ENCODE measurements at regions not wholly inside any gene's neighbourhood (a gene's known extent, or its start where the extent isn't known, plus 50 kb on each side); places are given as distances from the start of the nearest gene placed in this dataset.

DNA sequence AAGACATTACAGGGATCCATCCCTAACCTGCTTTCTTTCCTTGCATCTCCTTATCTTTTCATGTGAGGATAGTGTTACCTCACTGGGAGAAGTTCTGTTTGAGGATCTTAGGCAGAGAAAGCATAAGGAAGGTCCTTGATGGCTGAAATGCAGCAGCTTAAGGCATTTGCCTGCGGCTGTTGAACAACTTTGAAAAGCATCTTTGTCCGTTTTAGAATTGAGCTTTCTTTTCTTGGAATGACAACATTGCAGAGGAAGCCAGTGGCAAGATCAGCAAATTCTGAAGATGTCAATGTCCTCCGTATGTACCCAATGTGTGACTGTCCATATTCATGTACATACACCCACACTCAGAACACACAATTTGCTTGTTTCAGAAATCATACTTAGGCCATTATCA lies 436.2 kb downstream of the GABRG2 start:
- no peak overlapping the region for H3K4me2 ChIP-seq
- no peaks in the 10 kb centered on the region for H3K36me3 ChIP-seq
- no peaks in the 10 kb centered on the region for H3K4me1 ChIP-seq
- no peak overlapping the region for H3K27ac ChIP-seq
- no peak overlapping the region for H3K4me3 ChIP-seq
- H3K9me3 ChIP-seq = no peaks in the 10 kb centered on the region
- no peak for TF ChIP-seq Cebpa-rat (IDR thresholded peaks at IDR 0.05)
- H4K20me1 ChIP-seq = no peaks in the 10 kb centered on the region
- H3K9ac ChIP-seq = no peak overlapping the region
- no peaks in the 10 kb centered on the region for H3K27me3 ChIP-seq

DNA sequence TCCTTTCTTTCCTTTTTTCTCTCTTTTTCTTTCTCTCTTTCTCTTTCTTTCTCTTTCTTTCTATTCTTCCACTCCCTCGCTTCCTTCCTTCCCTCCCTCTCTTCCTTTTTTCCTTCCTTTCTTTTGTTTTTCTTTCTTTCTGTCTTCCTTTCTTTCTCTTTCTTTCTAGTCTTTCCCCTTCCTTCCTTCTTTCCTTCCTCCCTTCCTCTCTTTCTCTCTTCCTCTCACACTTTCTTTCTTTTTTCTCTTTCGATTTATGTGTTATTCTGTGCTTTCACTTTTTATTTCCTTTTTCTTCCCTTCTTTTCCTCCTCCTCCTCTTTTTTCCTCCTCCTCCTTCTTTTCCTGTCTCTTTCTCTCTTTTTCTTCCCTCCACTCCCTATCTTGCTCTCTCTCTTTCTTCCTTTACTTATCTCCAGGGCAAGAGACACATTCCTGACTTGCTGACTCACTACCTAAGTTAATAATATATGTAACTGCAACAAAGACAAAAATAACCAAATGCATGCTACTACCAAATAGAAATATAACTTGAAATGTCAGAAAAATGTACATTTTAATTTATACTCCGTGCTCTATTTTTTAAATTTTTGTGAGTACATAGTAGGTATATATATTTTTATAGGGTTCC lies 445.5 kb downstream of the GABRG2 start:
- Histone ChIP-seq H3K9me3 (no peaks in the 10 kb centered on the region), H3K36me3 (no peaks in the 10 kb centered on the region), H3K4me1 (no peaks in the 10 kb centered on the region), H3K4me3 (no peak overlapping the region), H3K4me2 (no peak overlapping the region), H3K27ac (no peak overlapping the region), H3K9ac (no peak overlapping the region), H4K20me1 (no peaks in the 10 kb centered on the region), H3K27me3 (no peaks in the 10 kb centered on the region)
- TF ChIP-seq Cebpa-rat (IDR thresholded peaks at IDR 0.05) = no peak

DNA sequence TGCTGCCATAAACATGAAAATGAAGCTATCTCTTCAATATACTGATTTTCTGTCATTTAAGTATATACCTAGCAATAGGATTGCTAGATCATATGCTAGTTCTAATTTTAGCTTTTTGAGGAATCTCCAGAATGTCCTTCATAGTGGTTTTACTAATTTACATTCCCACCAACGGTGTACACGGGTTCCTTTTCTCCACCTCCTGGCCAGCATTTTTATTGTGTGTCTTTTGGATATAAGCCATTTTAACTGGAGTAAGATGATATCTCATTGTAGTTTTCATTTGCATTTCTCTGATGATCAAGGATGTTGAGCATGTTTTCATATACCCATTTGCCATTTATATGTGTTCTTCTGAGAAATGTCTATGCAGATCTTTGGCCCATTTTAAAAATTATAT lies 446.5 kb downstream of the GABRG2 start:
- Histone ChIP-seq H3K4me1 (no peaks in the 10 kb centered on the region), H3K9me3 (no peaks in the 10 kb centered on the region), H3K4me3 (no peak overlapping the region), H3K36me3 (no peaks in the 10 kb centered on the region), H3K27me3 (no peaks in the 10 kb centered on the region), H3K27ac (no peak overlapping the region), H3K9ac (no peak overlapping the region), H4K20me1 (no peaks in the 10 kb centered on the region), H3K4me2 (no peak overlapping the region)
- no peak for TF ChIP-seq Cebpa-rat (IDR thresholded peaks at IDR 0.05)

DNA sequence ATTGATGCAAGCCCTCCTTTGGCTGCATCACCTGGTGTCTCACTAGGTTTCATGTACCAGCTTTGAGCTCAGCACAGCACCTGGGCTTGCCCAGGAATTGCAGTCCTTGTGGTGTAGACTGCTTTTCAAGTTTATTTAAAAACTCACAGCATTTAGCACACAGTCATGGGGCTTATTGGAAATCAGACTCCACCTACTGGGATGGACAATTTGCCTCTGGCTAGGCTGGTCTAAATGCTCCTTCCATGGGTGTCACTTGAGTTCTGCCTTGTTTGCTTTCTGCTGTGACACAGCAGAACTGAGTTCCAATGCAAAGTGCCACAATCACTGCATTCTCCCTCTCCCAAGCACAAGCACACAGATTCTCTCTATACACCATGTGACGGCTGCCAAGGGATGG lies 453.3 kb downstream of the GABRG2 start:
- H3K36me3 ChIP-seq = no peaks in the 10 kb centered on the region
- peaks cover 14% of the 10 kb centered on the region for H3K9me3 ChIP-seq
- H3K27me3 ChIP-seq = no peaks in the 10 kb centered on the region
- no peak overlapping the region for H3K4me2 ChIP-seq
- no peaks in the 10 kb centered on the region for H3K4me1 ChIP-seq
- H4K20me1 ChIP-seq = no peaks in the 10 kb centered on the region
- no peak overlapping the region for H3K9ac ChIP-seq
- no peak overlapping the region for H3K27ac ChIP-seq
- no peak overlapping the region for H3K4me3 ChIP-seq
- TF ChIP-seq Cebpa-rat (IDR thresholded peaks at IDR 0.05) = no peak

DNA sequence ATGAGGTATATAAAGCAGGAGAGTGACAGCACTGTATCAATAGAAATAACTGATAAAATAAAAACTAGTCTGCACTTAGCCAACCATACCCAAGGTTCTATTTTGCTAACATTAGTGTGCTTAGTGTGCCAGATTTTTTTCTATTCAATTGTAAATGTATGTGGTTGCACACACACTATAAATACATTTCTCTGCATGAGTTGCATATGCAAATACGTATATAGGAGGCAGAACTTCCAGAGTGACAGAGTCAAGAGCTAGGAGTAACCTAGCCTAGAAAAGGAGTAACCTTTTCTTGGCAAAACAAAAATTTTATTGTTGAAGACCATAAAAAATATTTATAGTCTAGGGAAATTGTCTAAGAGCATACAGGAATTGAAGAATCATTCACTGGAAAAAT lies 461.6 kb downstream of the GABRG2 start:
- H3K9me3 ChIP-seq = no peaks in the 10 kb centered on the region
- no peaks in the 10 kb centered on the region for H4K20me1 ChIP-seq
- H3K27ac ChIP-seq = no peak overlapping the region
- H3K9ac ChIP-seq = no peak overlapping the region
- H3K27me3 ChIP-seq = no peaks in the 10 kb centered on the region
- H3K4me3 ChIP-seq = no peak overlapping the region
- no peaks in the 10 kb centered on the region for H3K36me3 ChIP-seq
- peak overlapping the region; percentile 19 for H3K4me2 ChIP-seq
- peaks cover 17% of the 10 kb centered on the region for H3K4me1 ChIP-seq
- TF ChIP-seq Cebpa-rat (IDR thresholded peaks at IDR 0.05) = no peak

DNA sequence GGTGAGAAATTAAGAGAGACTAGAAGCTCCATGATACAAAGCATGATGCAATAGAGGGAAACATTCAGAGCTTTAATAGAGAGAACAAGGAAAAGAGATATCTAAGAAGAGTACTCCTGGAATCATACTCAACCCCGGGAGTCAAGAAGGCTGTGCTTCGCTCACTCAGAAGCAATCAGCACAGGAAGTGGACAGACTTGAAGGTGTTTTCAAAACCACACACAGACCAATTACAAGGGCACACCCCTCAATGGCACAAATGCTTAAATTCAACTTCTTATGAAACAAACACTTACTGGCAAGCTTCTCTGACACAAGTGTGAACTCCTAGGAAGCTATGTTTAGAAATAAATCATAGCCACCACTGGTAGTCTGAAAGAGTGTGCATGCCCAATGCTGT lies 462.3 kb downstream of the GABRG2 start:
- Histone ChIP-seq H3K4me2 (peak overlapping the region; percentile 19), H3K27me3 (no peaks in the 10 kb centered on the region), H4K20me1 (no peaks in the 10 kb centered on the region)

DNA sequence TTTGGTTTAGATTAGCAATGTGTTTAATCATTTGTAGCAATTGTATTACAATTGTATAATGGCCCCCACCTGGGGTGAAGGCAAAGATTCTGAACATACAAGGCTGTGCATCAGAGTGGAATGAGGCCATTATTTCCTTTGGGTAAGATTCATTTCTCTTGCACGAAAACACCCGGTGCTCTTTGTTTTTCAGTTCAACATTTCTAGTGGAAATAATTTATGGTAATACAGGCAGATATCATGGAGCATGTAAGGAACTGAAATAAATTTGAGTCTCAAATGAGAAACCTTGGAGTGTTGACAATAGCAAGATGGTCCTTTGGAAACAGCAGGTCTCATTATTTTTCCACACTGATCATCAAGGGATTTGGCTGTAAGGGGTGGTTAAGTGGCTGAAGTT lies 475.9 kb downstream of the GABRG2 start:
- no peak for TF ChIP-seq Cebpa-rat (IDR thresholded peaks at IDR 0.05)
- Histone ChIP-seq H4K20me1 (no peaks in the 10 kb centered on the region), H3K27me3 (no peaks in the 10 kb centered on the region), H3K4me2 (no peak overlapping the region), H3K4me3 (no peak overlapping the region), H3K4me1 (no peaks in the 10 kb centered on the region), H3K36me3 (no peaks in the 10 kb centered on the region), H3K27ac (no peak overlapping the region), H3K9ac (no peak overlapping the region), H3K9me3 (0 out of 2 replicates have a peak, but pooled peaks cover 2% of the 10 kb centered on the region)

More for the DNA sequence above, 462.3 kb downstream of the GABRG2 start:
- Histone ChIP-seq H3K9me3 (no peaks in the 10 kb centered on the region), H3K4me1 (peaks cover 21% of the 10 kb centered on the region), H3K36me3 (no peaks in the 10 kb centered on the region), H3K9ac (no peak overlapping the region), H3K4me3 (no peak overlapping the region), H3K27ac (no peak overlapping the region)
- no peak for TF ChIP-seq Cebpa-rat (IDR thresholded peaks at IDR 0.05)

DNA sequence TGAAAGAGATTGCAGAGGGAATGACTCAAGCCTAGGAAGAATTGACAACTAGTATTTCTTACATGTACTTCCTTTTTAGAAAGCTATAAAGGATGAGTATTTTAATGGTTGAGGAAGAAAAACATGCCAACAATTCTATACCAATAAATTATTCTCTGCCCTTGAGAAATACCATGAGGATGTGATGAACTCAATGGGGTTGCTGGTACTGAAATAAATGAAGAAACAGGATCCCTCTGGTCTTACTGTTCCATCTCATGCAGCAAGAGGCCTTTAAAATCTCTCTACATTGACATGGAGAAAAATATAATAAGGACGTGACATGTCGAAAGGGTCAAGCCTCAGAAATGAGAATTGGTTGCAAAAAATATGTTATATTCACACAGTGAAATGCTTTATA lies 477.3 kb downstream of the GABRG2 start:
- Histone ChIP-seq H3K27me3 (no peaks in the 10 kb centered on the region), H3K9me3 (0 out of 2 replicates have a peak, but pooled peaks cover 5% of the 10 kb centered on the region), H3K4me3 (no peak overlapping the region), H3K36me3 (no peaks in the 10 kb centered on the region), H3K9ac (no peak overlapping the region), H4K20me1 (no peaks in the 10 kb centered on the region), H3K4me2 (no peak overlapping the region), H3K4me1 (no peaks in the 10 kb centered on the region), H3K27ac (no peak overlapping the region)
- TF ChIP-seq Cebpa-rat (IDR thresholded peaks at IDR 0.05) = no peak

DNA sequence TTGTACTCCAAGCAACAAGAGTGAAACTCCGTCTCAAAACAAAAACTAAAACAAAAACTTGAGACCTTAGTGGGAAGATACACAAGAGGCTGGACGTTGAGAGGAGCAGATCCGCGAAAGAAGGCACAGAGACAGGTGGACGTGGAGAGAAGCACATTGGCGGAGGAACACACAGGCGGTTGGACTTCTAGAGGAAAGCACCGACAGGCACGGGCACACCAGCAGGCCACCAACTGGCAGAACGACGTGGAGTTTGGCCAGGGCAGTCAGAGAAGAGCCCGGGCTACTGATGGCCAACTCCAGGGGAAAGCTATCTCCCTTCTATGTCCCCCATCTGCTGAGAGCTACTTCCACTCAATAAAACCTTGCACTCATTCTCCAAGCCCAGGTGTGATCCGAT lies 482.7 kb downstream of the GABRG2 start:
- Histone ChIP-seq H4K20me1 (no peaks in the 10 kb centered on the region), H3K4me3 (no peak overlapping the region), H3K9me3 (0 out of 2 replicates have a peak, but pooled peaks cover 5% of the 10 kb centered on the region), H3K9ac (no peak overlapping the region), H3K4me2 (no peak overlapping the region), H3K4me1 (no peaks in the 10 kb centered on the region), H3K36me3 (no peaks in the 10 kb centered on the region), H3K27me3 (no peaks in the 10 kb centered on the region), H3K27ac (no peak overlapping the region)
- TF ChIP-seq Cebpa-rat (IDR thresholded peaks at IDR 0.05) = no peak

DNA sequence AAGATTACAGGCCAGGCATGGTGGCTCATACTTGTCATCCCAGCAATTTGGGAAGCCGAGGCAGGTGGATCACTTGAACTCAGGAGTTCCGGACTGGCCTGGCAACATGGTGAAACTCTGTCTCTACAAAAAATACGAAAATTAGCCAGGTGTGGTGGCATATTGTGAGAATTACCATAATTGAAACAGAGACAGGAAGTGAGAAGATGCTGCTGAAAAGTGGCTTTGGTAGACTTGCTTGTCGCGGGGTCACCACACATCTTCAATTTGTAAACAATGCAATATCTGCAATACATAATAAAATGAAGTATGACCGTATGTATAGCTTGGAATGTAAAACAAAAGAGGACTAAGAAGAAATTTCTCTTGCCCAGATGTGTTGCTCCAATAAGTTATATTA lies 490.5 kb downstream of the GABRG2 start:
- TF ChIP-seq Cebpa-rat (IDR thresholded peaks at IDR 0.05) = no peak
- Histone ChIP-seq H3K9me3 (no peaks in the 10 kb centered on the region), H3K9ac (no peak overlapping the region), H3K4me1 (no peaks in the 10 kb centered on the region), H4K20me1 (no peaks in the 10 kb centered on the region), H3K4me3 (no peak overlapping the region), H3K4me2 (no peak overlapping the region), H3K27me3 (no peaks in the 10 kb centered on the region), H3K27ac (no peak overlapping the region), H3K36me3 (no peaks in the 10 kb centered on the region)

DNA sequence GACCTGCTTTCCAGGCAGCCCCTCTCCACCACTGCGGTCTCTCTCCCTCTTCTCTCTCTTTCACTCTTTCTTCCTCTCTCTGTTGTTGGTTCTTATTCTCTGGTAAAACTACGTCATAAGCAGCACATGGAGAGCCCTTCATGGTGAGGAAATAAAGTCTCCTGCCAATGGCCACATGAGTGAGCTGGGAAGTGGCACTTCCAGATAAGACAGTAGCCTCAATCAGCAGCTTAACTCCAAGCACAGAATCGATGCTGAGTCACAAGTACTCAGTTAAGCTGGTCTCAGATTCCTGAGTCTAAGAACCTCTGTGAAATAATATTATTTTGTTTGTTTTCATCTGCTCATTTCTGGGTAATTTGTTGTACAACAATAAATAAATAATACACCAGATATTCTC lies 500.1 kb downstream of the GABRG2 start:
- no peak overlapping the region for H3K27ac ChIP-seq
- no peak overlapping the region for H3K4me3 ChIP-seq
- no peaks in the 10 kb centered on the region for H4K20me1 ChIP-seq
- no peak overlapping the region for H3K4me2 ChIP-seq
- no peak for TF ChIP-seq Cebpa-rat (IDR thresholded peaks at IDR 0.05)
- no peaks in the 10 kb centered on the region for H3K27me3 ChIP-seq
- no peaks in the 10 kb centered on the region for H3K4me1 ChIP-seq
- H3K9me3 ChIP-seq = no peaks in the 10 kb centered on the region
- H3K9ac ChIP-seq = no peak overlapping the region
- no peaks in the 10 kb centered on the region for H3K36me3 ChIP-seq
